NCI-H2227 (cell line): ENCODE measurements at regions not wholly inside any gene's neighbourhood (a gene's known extent, or its start where the extent isn't known, plus 50 kb on each side); places are given as distances from the start of the nearest gene placed in this dataset.
"Not testable (repeated sequence)": the region's sequence is repeated elsewhere in the genome, so short reads cannot be mapped to it uniquely, and the experiment has no call there.

Experiments used
- DNase-seq: peaks from one replicate; lab custom pipeline; 2025; ENCODE audit not compliant: unreplicated experiment; lab: John Stamatoyannopoulos, UW

- DNase-seq, result no peak
These were observed 76.4 kb downstream of the MAGED4 start for GRCh38 chrX:52261125-52261462.

DNA sequence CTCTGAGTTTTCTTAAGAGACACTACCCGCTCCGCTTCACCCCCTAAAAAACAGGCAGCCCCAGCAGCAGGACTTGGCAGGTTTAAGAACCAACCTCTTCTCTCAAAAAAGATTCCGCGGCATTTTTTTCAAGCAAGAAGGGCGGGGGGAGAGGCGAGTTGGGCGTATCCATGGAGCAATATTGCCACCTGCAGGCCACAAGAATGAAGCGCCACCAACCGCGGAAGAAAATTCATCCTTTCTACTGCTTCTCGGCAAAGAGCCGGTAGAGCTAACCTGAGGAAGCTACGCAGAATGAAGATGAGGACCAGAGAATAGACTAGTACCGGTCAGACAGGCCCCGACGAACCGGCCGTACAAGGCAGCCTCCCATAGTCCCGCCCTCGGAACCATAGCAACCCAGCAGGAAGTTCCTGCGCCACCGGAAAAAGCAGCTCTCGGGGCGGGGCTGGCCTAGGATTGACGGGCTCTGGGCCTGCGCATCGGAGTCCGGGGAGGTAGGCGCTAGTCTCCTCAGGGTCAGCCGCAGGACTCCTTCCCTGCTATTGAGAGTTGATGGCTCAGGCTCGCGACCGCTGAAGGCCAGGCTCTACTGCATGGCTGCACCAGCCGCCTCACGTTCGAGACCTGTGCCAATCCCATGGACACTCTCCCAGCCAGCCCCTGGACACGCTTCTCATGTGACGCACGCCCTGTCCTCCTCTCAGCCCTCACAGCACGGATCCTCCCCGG lies 76.9 kb downstream of the MAGED4 start:
- DNase-seq, result peak; percentile 95

DNA sequence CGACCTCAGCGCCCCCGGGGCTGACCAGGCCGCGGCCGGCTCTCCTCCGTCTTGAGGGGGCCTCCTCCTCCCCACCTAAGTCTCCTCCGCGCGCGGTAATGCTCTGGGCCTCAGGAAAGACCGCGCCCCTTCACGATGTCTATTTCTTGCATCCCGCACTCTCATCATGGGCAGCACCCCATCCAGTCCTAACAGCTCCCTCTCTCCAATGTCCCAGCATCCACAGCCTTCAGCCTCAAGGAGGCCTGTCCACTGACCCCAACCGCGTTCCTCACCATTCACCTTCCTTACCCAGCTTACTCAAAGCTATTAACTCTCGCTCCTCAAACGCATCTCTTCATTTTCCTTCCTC lies 77.5 kb downstream of the MAGED4 start:
- no peak for DNase-seq

DNA sequence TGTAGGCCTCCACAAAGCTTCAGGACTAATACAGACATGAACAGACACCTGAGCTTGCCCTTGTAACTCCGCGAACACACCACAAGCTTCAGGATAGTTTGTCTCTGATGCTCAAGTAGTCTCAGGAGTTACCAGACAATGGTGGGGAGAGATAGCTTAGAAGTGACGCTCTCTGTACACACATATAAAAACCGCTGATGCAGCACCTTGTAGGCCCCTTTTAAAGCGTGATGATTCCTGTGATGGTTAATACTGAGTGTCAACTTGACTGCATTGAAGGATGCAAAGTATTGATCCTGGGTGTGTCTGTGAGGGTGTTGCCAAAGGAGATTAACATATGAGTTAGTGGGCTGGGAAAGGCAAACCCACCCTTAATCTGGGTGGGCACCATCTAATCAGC lies 78.7 kb downstream of the MAGED4 start:
- DNase-seq, result no peak

- DNase-seq, result no peak
These were observed 81.0 kb downstream of the MAGED4 start for GRCh38 chrX:52265713-52266112.

DNA sequence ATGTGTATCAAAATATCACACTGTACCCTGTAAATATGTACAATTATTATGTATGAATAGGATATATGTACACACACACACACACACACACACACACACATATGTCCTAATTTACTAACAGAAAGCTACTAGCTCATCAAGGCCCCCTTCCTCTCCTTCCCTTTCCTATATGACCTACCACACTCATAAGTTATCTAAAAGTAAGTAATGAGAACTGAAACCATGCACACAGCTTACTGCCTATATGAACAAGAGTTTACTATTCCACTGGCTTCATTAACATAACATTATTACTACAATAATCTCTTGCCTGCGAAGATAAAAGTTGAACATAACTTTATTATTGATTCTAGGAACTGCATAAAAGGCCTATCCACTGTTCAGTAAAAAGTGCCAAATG lies 83.8 kb downstream of the MAGED4 start:
- DNase-seq, result not testable (repeated sequence)

DNA sequence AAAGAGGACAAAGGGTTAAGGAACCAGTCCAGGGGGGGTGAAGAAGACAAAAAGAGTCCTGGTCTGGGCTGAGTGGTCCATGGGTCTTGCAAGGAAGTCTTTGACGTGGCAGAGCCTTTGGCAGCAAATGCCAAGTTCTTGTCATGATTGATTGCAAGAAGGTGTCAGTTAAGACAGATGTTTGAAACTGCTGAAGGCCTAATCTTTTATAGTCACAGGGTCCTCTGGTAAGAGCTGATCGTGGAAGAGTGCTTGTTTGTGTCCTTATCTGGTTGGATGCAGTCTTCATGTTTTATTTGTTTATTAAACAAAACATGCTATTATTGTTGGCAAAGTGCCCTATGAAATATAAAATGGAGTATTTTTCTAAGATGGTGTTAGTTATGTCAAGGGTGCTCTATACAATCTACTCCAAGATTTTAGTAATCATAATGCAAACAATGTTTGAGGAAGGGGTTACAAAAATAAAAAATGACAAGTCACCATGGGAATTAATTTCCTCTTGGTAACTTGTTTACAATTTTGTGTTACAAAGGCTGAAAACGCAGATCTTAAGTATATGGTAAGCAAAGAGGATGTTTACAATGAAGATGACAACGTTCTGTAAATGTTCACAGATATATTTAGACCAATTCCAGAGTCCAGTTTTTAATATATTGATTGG lies 85.9 kb downstream of the MAGED4 start:
- DNase-seq, result no peak

DNA sequence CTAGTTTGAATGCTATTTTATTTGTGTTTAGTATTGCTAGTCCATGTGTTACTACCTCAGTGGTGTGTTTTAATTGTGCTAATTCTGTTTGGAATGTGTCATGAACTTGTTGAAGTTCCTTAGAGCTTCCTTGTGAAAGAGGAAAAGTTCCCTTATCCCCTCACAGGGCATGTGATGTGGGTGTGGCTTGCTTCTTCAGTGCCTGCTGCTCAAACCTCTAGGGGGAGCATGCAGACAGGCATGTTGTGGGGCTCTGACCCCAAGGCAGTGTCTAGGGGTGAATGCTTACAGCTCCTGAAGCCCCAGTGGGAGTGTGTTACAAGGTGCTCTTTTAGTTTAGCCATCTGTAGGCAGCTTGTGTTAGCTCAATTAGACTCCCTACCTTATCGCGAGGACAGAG lies 86.5 kb downstream of the MAGED4 start:
- no peak for DNase-seq

GRCh38 chrX:52277666-52278065 lies 91.2 kb upstream of the XAGE2 start:
- DNase-seq, result no peak

- no peak for DNase-seq
These were observed 88.0 kb upstream of the XAGE2 start for GRCh38 chrX:52280812-52281211.

- no peak for DNase-seq
These were observed 84.0 kb upstream of the XAGE2 start for GRCh38 chrX:52284865-52285264.

- DNase-seq, result not testable (repeated sequence)
These were observed 69.9 kb upstream of the XAGE2 start for GRCh38 chrX:52298968-52299367.

DNA sequence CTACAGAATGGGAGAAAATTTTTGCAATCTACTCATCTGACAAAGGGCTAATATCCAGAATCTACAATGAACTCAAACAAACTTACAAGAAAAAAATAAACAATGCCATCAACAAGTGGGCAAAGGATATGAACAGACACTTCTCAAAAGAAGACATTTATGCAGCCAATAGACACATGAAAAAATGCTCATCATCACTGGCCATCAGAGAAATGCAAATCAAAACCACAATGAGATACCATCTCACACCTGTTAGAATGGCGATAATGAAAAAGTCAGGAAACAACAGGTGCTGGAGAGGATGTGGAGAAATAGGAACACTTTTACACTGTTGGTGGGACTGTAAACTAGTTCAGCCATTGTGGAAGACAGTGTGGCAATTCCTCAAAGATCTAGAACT lies 60.3 kb upstream of the XAGE2 start:
- not testable (repeated sequence) for DNase-seq
